ENCODE measurements at regions not wholly inside any gene's neighbourhood (a gene's known extent, or its start where the extent isn't known, plus 50 kb on each side); places are given as distances from the start of the nearest gene placed in this dataset.

DNA sequence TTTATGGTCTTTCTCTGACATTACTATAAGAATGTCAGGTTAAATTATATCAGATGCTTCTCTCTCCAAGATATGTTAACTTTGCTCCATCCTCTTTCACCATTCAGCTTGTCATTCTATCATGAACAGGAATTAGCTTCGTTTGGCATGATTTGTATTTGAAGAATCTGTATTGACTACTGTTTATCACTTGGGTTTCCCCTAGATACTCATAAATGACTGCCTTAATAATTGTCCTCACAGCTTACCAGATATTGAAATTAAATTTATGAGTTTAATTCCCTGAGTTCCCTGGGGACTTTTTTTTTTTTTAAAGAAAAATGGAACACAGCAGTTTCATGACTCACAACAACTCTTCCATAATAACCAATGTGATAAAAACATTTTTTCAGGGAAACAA is 76.2 kb upstream of the EOLA2 start:
- SMC1A ChIA-PET (ENCODE audit: uncharacterized antibody, unreplicated experiment), result no interaction called here
- H3K36me3 ChIP-seq (ENCODE audit: control insufficient read depth in 2 of 2, insufficient read depth in 2 of 2, low read length in 1 of 2), result no peaks in the 10 kb centered on the region
- no peak overlapping the region for H3K9ac ChIP-seq (ENCODE audit: control insufficient read depth, insufficient read depth, low read length)
- no peaks in the 10 kb centered on the region for H3K9me3 ChIP-seq (replicated peaks; ENCODE audit: control insufficient read depth, insufficient read depth, low read length)
- H3K4me1 ChIP-seq (ENCODE audit: control insufficient read depth, insufficient read depth, low read length), result no peaks in the 10 kb centered on the region
- ATAC-seq, result no peak
- FAIRE-seq, result no peak
- CTCF ChIA-PET, result no interaction called here
- no peak overlapping the region for H2AFZ ChIP-seq (ENCODE audit: control insufficient read depth, low read depth, low read length)
- TF ChIP-seq POLR2AphosphoS5 (IDR thresholded peaks at IDR 0.05; ENCODE audit: low read length) (no peak), NKRF (conservative IDR thresholded peaks at IDR 0.05) (no peak), GATAD2B (conservative IDR thresholded peaks at IDR 0.05; ENCODE audit: low read depth) (no peak), RB1 (IDR thresholded peaks at IDR 0.05; ENCODE audit: borderline replicate concordance) (no peak), HCFC1 (IDR thresholded peaks at IDR 0.05; ENCODE audit: low read length) (no peak), CEBPB (IDR thresholded peaks at IDR 0.05; ENCODE audit: borderline replicate concordance in 1 of 2, low read depth in 2 of 2, low read length in 2 of 2) (no peak), MYB (IDR thresholded peaks at IDR 0.05; ENCODE audit: borderline replicate concordance, low read depth, low read length) (no peak), TCF12 (IDR thresholded peaks at IDR 0.05; ENCODE audit: low read depth, low read length) (no peak), MXI1 (IDR thresholded peaks at IDR 0.05; ENCODE audit: low read depth, low read length) (no peak), CBX5 (IDR thresholded peaks at IDR 0.05; ENCODE audit: low read depth) (no peak), JUND (IDR thresholded peaks at IDR 0.05; ENCODE audit: low read depth, low read length) (no peak), NRF1 (conservative IDR thresholded peaks at IDR 0.05; ENCODE audit: low read depth, low read length) (no peak), ETV6 (conservative IDR thresholded peaks at IDR 0.05 in 1 of 2, IDR thresholded peaks at IDR 0.05 in 1 of 2; ENCODE audit: borderline replicate concordance in 1 of 2, low read depth in 1 of 2) (no peak), CHD4 (IDR thresholded peaks at IDR 0.05) (no peak)
- WGBS (ENCODE audit: insufficient coverage, insufficient replicate concordance, low lambda C conversion rate, missing lambda C conversion rate), result 21% methylated on average over 1 of the region's 1 CpG
- H3K4me2 ChIP-seq (ENCODE audit: control insufficient read depth, insufficient read depth), result no peak overlapping the region
- no TSS peak for BruUV-seq (replicated peaks)
- DNase-seq (ENCODE audit: low read depth, low spot score), result no peak
- in situ Hi-C loops (cut with MboI) (no loop called here), intact Hi-C loops (cut with micrococcal nuclease; ENCODE audit: unreplicated experiment) (no loop called here)
- no peak overlapping the region for H3K27ac ChIP-seq (ENCODE audit: control insufficient read depth, insufficient read depth)
- RAD21 ChIA-PET (ENCODE audit: unreplicated experiment), result no interaction called here
- POLR2A ChIA-PET, result no interaction called here
- H3K4me3 ChIP-seq, result no peak overlapping the region
- no peaks in the 10 kb centered on the region for H3K79me2 ChIP-seq (ENCODE audit: control insufficient read depth, insufficient read depth, low read length)
- H4K20me1 ChIP-seq (ENCODE audit: control insufficient read depth, insufficient read depth), result no peaks in the 10 kb centered on the region
- H3K27me3 ChIP-seq (replicated peaks in 1 of 2; ENCODE audit: control insufficient read depth in 2 of 2, insufficient read depth in 2 of 2, low read length in 1 of 2), result no peaks in the 10 kb centered on the region
